DMS153 treated with DMSO at 0.1 percent for 48 hours (cell line): ENCODE measurements at regions not wholly inside any gene's neighbourhood (a gene's known extent, or its start where the extent isn't known, plus 50 kb on each side); places are given as distances from the start of the nearest gene placed in this dataset.
A peak's percentile ranks its signal among the peaks of the same experiment; 100 is the strongest.

Experiments
- DNase-seq: peaks from one replicate; lab custom pipeline; 2025; ENCODE audit not compliant: unreplicated experiment; lab: John Stamatoyannopoulos, UW

DNA sequence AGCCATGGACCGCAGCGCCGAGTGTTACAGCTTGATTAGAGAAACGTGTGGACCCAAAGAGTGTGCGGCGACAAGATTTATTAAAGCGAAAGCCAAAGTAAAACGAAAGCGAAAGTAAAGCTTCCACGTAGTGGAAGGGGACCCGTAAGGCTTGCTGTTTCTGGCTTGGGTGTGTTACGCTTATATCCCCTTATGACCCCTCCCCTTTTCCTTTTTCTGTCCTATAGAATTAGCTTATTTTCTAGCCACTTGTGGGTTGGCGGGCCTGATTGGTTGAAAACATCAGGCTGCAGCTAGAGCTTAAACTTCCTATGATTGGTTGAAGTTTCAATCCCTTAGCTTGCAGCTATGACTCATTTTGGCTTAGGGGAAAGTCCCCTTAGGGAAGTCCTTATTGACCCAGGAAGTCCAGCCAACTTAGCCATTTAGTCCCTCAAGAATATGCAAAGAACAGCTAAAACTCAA, 969.7 kb downstream of the DCDC2C start:
- DNase-seq: peak; percentile 96

GRCh38 chr2:4674007-4674406, 970.6 kb downstream of the DCDC2C start:
- DNase-seq: peak; percentile 11

DNA sequence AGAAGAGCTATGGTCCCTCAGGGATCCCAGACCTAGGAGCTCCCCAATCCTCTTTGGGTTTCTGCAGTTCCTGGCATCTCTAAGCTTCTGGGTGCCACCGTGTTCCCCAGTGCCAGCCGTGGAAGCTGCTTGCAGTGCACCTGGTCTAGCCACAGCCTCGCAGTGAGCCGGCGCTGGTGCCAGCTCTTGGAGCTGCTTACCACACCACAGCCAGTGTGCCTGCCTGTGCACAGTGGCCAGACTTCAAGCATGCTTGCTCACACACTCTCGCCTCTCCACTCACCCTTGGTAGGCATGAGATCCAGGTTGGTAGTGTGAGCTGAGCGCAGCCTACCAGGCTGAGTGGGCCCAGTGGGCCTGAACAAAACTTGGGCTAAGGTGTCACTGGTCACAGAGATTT, 971.9 kb downstream of the DCDC2C start:
- no peak for DNase-seq

DNA sequence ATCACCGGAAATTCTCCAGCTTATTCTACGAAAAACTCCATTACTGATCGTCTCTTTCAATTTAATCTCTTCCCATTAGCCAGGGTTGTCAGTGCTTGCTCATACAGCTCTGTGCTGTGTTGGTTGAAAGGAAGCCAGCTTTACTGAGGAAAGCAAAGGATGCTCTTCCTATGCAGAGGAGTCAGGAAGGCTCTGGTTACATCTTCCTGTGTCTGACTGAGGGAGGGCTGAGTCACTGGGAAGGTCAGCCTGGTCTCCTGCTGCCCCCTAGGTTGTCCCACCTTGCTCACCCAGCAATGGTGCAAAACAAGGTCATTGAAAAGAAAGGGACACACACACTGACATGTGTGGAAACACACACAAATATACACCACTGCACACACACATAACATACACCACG, 975.6 kb downstream of the DCDC2C start:
- no peak for DNase-seq

- DNase-seq: no peak
These were observed 976.0 kb downstream of the DCDC2C start for GRCh38 chr2:4679391-4679790.

DNA sequence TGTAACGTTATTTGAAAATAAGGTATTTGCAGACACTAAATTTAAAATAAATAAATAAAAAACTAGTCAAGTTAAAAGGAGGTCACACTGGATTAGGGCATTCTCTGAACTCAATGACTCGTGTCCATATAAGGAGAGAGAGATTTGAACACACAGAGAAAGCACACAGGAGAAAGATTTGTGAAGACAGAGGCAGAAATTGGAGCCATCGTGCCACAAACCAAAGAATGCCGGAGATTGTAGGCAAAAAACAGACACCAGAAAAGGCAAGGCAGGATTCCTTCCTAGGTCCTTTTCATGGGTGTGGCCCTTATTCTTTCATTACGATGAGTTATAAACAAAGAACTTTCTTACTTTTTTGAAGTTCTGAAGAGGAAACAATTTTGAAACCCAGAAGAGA, 981.5 kb downstream of the DCDC2C start:
- no peak for DNase-seq

DNA sequence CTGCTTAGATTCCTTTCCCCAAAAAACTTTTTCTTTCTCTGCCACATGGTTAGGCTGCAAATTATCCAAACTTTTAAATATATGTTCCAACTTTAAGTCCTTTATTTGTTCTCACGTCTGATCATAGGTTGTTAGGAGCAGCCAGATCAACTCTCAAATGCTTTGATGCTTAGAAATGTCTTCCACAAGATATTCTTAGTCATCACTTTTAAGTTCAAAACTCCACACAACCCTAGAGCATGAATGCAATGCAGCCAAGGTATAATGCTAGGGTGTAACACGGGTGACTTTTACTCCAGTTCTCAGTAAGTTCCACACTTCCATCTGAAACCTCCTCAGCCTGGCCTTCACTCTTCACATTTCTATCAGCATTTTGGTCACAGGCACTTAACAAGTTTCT, 987.5 kb downstream of the DCDC2C start:
- no peak for DNase-seq

DNA sequence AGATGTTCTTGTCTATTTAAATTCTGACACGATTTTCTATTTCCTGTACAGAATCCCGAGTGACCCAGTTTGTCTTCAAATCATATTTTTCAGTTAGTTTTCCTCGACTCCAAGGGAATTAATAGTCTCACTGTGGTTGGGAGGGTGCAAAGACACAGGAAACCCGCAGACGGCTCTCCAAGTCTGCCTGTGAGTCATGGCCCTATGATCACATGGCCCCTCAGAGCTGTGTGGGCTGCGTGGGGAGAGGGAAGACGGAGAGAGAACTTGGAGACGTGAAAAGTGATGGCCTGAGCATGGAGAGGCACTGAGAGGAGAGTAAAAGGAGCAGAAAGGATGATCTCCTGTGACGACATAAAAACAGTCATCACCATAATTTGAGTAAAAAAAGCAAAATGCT, 989.9 kb downstream of the DCDC2C start:
- no peak for DNase-seq

GRCh38 chr2:4695281-4695861, 992.0 kb downstream of the DCDC2C start:
- DNase-seq: no peak

DNA sequence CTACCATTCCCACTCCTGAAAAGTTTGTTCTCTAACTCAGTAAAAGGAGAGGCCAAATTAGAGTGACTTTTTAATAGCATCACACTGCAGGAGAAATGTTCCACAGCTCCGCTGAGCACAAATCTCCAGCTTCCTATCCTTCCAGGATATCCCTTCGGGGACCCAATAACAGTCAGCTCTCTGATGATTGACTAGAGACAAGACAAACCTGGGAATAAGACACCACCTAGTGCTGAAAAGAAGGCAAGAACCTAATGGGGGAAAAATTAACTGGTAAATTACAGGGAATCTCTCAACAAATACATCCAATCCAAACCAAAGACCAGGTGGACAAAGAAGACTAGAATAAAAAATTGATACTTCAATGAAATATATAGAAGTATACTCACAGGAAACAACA, 977.1 kb upstream of the SOX11 start:
- no peak for DNase-seq

- DNase-seq: no peak
These were observed 973.4 kb upstream of the SOX11 start for GRCh38 chr2:4718777-4719176.

GRCh38 chr2:4725618-4726017, 966.6 kb upstream of the SOX11 start:
- no peak for DNase-seq

- DNase-seq: no peak
These were observed 959.6 kb upstream of the SOX11 start for GRCh38 chr2:4732560-4732959.

DNA sequence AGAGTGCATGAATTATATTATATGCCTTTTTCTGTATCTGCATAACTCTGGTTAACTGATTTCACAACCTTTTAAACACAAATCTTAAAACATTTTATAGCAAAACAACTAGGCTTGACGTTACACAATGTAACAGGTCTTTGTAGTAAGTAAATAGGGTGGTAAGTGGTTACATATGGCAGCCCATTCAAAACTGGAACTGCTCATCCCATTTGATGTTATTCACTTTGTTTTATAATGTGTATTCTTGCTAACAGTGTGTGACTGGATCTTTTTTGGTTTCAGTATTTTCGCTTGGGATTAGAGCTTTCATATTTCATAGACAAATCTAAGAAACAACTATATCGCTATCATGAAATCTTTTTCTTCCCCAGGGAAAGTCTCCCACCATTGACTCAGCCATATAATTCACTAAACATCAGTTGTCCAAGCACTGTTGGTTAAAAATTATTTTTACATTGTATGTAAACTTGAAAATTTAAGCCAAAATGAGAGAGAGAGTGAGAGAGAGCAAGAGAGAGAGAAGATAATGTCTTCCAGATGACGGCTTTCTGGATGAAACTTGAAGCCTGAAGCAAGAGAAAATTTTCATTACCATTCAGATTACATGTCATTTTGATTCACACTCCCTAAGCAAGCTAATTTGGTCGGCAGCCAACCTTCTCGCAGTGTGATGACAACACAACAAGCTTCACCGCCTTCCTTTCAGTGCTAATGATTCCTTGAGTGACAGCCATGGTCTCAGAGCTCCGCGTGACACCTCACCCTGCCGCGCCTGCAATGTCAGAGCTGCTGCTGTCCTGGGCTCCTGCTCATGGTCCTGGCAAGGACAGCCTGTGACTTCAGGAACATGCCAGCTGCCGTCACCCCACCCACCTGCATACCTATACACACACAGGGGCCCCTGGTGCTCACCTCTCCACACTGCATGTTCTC, 946.9 kb upstream of the SOX11 start:
- DNase-seq: no peak

GRCh38 chr2:4753721-4754120, 938.5 kb upstream of the SOX11 start:
- DNase-seq: no peak

GRCh38 chr2:4762951-4763376, 929.2 kb upstream of the SOX11 start:
- peak; percentile 48 for DNase-seq

DNA sequence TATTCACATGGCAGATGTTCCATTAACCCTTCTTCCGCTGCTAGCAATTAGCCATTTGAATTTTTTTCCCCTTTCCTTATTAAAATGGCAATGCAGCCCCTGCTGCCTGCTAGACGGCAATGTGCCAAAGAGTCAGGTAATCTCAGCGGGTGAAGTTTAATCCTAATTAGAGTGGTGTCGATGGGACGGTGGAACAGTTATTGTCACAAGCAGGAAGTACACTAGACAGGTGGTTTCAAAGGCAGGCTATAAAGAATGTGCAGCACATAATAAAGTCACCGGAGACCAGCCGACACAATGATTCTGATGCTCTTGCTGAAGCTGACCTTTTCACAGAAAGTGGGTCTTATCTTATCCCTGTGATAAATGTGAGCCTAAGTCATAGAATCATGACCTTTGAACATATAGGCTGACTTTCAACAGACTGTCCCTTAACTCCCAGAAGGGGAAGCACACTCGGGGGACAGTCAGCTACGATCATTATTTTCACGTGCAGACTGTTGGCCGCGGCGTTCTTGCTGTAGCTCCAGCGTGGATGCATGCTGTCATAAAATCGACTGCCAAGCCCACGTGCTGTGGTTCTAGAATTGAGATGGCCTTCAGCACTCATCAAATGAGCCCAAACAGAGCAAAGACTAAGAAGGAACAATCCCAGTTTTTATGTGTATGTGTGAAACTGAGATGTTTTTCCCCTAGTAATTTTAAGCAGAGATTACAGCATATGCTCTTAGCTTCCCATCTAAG, 926.2 kb upstream of the SOX11 start:
- DNase-seq: peak; percentile 36

GRCh38 chr2:4775668-4776067, 916.5 kb upstream of the SOX11 start:
- DNase-seq: no peak

GRCh38 chr2:4780679-4781078, 911.5 kb upstream of the SOX11 start:
- DNase-seq: no peak

- DNase-seq: no peak
These were observed 909.5 kb upstream of the SOX11 start for GRCh38 chr2:4782647-4783046.

- DNase-seq: no peak
These were observed 900.7 kb upstream of the SOX11 start for GRCh38 chr2:4791488-4791887.

GRCh38 chr2:4792126-4792525, 900.1 kb upstream of the SOX11 start:
- DNase-seq: no peak
